Neural crest cell (in vitro differentiated cells): ENCODE measurements at regions not wholly inside any gene's neighbourhood (a gene's known extent, or its start where the extent isn't known, plus 50 kb on each side); places are given as distances from the start of the nearest gene placed in this dataset.
A peak's percentile ranks its signal among the peaks of the same experiment; 100 is the strongest.

Source experiments
- DNase-seq: peaks from one replicate; pipeline ENCODE4 v3.0.0; 2021; ENCODE audit warnings: low read depth, mixed read lengths, low spot score
- H3K27ac Mint-ChIP-seq: one replicate; pipeline ENCODE4 v1.8.0; 2021; ENCODE audit warnings: mild to moderate bottlenecking, mixed read lengths; ENCODE audit not compliant: unreplicated experiment
- H3K27me3 Mint-ChIP-seq: 2 replicates; pipeline ENCODE4 v1.8.0; 2021; ENCODE audit warnings: low read depth, mild to moderate bottlenecking, mixed read lengths
- H3K36me3 Mint-ChIP-seq: 2 replicates; pipeline ENCODE4 v1.8.0; 2021; ENCODE audit warnings: low read depth, mild to moderate bottlenecking, mixed read lengths
- H3K4me1 Mint-ChIP-seq: 2 replicates; pipeline ENCODE4 v1.8.0; 2021; ENCODE audit warnings: mixed read lengths
- H3K4me3 Mint-ChIP-seq: one replicate; pipeline ENCODE4 v1.8.0; 2021; ENCODE audit warnings: mild to moderate bottlenecking, mixed read lengths
- H3K9me3 Mint-ChIP-seq: 2 replicates; pipeline ENCODE4 v1.8.0; 2021; ENCODE audit warnings: mixed read lengths
- TF ChIP-seq, protein P1 (sequence below): fragments of 200-600 bp; sonication (generic); conservative IDR thresholded peaks from 2 replicates; pipeline ENCODE4 v1.5.0; 2021; ENCODE audit warnings: antibody characterized with exemption, mild to moderate bottlenecking

DNA sequence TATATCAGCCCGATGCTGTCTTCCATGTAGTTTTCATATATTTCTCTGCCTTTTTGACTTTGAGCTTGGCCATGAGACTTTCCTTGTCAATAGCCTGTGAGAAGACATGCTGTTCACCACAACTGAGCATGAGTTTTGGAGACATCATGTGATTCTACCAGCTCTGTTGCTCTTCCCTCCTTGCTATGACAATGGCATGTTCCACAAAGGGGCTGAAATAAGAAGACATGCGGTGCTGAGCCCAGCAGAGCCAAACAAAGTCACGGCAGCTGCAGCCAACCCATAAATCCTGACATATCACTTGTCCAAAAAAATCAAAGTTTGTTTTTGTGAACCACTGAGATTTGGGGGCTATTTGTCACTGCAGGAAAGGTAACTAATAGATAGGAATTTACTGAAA is 343.4 kb upstream of the KITLG start:
- no peaks in the 10 kb centered on the region for H3K27me3 Mint-ChIP-seq
- H3K36me3 Mint-ChIP-seq, result no peaks in the 10 kb centered on the region
- H3K4me3 Mint-ChIP-seq, result no peak overlapping the region
- no peak for DNase-seq
- no peak overlapping the region for H3K27ac Mint-ChIP-seq
- H3K9me3 Mint-ChIP-seq, result peaks cover 2% of the 10 kb centered on the region
- TF ChIP-seq, protein P1, sequence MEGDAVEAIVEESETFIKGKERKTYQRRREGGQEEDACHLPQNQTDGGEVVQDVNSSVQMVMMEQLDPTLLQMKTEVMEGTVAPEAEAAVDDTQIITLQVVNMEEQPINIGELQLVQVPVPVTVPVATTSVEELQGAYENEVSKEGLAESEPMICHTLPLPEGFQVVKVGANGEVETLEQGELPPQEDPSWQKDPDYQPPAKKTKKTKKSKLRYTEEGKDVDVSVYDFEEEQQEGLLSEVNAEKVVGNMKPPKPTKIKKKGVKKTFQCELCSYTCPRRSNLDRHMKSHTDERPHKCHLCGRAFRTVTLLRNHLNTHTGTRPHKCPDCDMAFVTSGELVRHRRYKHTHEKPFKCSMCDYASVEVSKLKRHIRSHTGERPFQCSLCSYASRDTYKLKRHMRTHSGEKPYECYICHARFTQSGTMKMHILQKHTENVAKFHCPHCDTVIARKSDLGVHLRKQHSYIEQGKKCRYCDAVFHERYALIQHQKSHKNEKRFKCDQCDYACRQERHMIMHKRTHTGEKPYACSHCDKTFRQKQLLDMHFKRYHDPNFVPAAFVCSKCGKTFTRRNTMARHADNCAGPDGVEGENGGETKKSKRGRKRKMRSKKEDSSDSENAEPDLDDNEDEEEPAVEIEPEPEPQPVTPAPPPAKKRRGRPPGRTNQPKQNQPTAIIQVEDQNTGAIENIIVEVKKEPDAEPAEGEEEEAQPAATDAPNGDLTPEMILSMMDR, result no peak
- peaks cover 13% of the 10 kb centered on the region for H3K4me1 Mint-ChIP-seq

DNA sequence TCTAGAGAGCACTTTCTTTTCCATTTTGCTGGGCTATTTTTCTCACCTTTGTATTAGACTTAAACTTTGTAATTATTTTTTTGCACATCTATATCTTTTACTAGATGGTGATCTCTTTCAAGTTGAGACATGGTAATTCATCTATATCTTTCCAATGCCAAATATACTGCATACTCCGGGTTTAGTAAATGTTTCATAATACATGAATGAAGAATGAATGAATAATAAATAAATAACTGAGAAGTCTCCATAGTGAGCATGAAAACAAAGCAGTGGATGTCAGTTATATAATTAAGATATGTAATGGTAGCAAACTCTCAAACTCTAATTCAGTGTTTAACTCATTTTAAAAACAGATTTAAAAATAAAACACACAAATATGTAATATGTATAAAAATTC is 342.5 kb upstream of the KITLG start:
- no peak overlapping the region for H3K27ac Mint-ChIP-seq
- no peaks in the 10 kb centered on the region for H3K36me3 Mint-ChIP-seq
- no peak for DNase-seq
- H3K9me3 Mint-ChIP-seq, result peaks cover 2% of the 10 kb centered on the region
- TF ChIP-seq, protein P1, result no peak
- peaks cover 17% of the 10 kb centered on the region for H3K4me1 Mint-ChIP-seq
- H3K4me3 Mint-ChIP-seq, result no peak overlapping the region
- no peaks in the 10 kb centered on the region for H3K27me3 Mint-ChIP-seq

DNA sequence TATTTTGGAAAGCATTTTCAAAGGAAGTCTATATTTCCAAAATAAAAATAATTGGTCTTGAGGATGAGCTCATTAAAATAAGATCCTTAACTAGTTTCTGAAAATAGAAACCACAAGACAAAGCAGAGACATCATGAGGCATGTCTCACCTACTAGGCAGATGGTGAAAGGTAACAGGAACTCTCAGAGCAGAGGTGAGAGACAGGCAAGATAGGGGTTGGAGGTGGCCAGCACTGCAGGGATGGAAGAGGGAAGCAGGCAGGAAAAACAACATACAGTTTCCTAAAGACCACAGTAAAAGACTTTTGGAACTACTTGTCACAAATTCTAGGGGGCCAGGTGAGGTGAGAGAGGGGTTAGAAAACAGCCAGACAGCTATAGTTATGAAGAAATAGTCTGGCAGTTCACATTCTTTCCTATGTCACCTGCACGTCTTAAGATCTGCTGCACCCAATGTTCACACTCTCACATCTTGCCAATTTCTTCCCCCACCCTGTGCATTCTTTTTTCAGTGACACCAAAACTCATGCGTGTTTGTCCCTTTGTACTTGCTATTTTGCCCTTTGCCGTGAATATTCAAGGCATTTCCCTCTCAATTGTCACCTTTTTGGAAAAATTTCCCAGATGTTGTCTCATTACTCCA is 341.7 kb upstream of the KITLG start:
- Mint-ChIP-seq H3K36me3 (no peaks in the 10 kb centered on the region), H3K9me3 (peaks cover 2% of the 10 kb centered on the region), H3K4me1 (peaks cover 17% of the 10 kb centered on the region), H3K27me3 (no peaks in the 10 kb centered on the region), H3K4me3 (no peak overlapping the region), H3K27ac (no peak overlapping the region)
- TF ChIP-seq, protein P1, result no peak
- DNase-seq, result no peak

DNA sequence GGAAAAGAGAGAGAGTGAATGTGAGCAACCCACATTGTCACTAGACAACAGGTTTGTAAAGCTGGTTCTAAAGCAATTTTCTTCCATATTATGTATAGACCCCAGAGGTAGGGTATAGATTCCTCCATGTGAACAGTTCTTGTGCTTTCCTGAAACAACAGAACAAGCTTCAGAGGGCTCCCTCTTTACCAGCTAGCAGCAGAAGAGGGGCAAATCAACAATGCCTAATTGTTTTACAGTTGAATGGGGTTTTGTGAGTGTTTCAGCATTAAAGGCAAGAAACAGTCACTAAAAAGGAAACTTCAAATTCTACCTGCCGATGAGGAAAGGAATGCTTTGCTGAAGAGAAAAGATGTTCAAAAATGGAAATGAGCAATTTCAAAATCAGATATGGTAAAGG is 341.2 kb upstream of the KITLG start:
- Mint-ChIP-seq H3K27me3 (no peaks in the 10 kb centered on the region), H3K4me1 (peaks cover 17% of the 10 kb centered on the region), H3K36me3 (no peaks in the 10 kb centered on the region), H3K27ac (peak overlapping the region; percentile 68), H3K4me3 (no peak overlapping the region), H3K9me3 (peaks cover 2% of the 10 kb centered on the region)
- TF ChIP-seq, protein P1, result no peak
- DNase-seq, result no peak

DNA sequence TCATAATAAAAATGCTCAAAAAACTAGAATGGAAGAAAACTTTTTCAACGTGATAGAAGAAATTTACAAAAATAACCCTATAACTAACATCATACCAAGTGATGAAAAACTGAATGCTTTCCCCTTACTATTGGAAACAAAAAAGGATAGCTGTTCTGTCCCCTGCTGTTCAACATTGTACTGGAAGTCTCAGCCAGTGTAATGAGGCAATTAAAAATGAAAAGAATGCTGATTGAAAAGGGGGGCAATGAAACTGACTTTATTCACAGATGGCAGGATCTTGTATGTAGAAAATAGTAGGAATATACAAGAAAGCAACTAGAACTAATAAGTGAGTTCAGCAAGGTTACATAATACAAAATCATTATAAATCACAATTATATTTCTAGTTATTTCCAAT is 337.9 kb upstream of the KITLG start:
- no peaks in the 10 kb centered on the region for H3K27me3 Mint-ChIP-seq
- H3K9me3 Mint-ChIP-seq, result peaks cover 14% of the 10 kb centered on the region
- peaks cover 17% of the 10 kb centered on the region for H3K4me1 Mint-ChIP-seq
- H3K4me3 Mint-ChIP-seq, result no peak overlapping the region
- no peak for DNase-seq
- peaks cover 6% of the 10 kb centered on the region for H3K36me3 Mint-ChIP-seq
- H3K27ac Mint-ChIP-seq, result no peak overlapping the region
- TF ChIP-seq, protein P1, result no peak
